Glomerular visceral epithelial cell (primary cell): ENCODE measurements at regions not wholly inside any gene's neighbourhood (a gene's known extent, or its start where the extent isn't known, plus 50 kb on each side); places are given as distances from the start of the nearest gene placed in this dataset.

Experiments used
- DNase-seq: peaks from one replicate; pipeline ENCODE4 v3.0.0-alpha.2; 2016; ENCODE audit errors: extremely low spot score

GRCh38 chr20:60474385-60474910 lies 516.2 kb downstream of the CDH26 start:
- no peak for DNase-seq

DNA sequence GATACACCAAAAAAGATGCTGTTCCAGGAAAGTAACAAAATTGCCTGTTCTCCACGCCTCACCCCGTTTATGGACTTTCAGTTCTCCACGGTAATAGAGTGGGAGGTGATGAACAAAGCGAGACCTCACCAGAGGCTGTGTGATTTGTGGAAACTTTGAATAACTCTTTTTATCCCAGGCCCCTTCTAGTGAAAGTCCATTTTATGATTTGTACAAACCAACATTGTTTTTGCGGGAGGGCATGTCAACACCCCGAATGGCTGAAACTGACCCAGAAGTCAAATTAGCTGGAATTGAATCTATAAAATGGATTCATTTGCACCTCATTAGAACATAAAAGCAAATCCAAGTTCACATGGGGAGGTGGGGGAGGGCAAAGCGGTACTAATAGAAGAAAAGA lies 517.8 kb downstream of the CDH26 start:
- DNase-seq, result no peak

GRCh38 chr20:60477958-60478357 lies 519.7 kb downstream of the CDH26 start:
- DNase-seq, result no peak

- no peak for DNase-seq
Measured at GRCh38 chr20:60478533-60478932, 520.3 kb downstream of the CDH26 start.

- DNase-seq, result no peak
Measured at GRCh38 chr20:60480950-60481742, 522.9 kb downstream of the CDH26 start.

DNA sequence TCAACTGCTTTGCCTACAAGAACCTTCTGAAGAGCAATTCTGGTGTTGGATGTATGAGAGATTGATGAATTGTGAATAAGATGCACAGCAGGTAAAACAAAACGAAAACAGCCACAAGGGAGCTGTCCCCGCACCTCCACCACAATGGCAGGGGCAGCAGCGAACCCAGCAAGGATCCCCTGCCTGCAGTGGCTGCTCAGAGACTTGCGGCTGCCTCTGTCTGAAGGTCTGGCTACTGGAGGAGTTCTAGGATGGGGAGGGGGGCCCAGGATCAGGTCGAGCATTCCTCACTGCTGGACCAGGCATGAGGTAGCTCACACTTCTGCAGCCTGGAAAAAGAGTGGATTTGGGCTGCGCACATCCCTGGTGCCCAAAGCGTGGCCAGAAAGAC lies 523.5 kb downstream of the CDH26 start:
- DNase-seq, result no peak

DNA sequence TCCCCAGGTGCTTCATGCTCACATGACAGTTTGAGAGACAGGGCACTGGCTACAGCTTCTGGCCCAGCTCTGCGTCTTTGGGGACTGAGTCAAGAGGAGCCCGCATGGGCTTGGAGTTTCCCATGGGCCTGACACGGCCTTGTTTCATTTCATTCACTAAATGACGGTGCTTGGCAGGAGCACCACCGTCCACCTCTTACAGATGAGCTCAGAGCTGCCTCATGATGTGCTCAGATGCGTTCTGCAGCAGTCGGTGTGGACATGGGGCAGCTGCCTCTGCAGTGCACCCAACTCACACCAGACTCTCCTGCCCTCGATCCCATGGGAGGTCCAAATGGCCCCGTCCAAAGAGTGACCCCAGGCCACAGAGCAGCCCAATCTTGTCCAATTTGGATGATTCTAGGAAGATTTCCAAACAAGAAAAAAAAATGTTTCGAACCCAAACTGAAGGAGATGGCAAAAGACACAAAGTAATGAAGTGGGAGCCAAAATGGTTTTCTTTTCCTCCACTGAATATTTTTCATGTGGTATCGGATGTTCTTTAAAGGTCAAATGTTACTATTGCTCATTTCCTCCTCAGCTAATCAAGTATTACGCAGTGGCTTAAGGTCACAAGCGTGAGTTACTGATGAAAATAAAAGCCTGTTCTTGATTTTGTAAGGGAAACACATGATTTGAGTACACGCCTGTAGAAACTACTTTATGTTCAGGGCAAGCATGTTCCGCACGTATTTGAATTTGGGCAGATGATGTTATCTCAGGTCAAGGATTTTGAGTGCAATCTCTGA lies 524.2 kb downstream of the CDH26 start:
- DNase-seq, result no peak

DNA sequence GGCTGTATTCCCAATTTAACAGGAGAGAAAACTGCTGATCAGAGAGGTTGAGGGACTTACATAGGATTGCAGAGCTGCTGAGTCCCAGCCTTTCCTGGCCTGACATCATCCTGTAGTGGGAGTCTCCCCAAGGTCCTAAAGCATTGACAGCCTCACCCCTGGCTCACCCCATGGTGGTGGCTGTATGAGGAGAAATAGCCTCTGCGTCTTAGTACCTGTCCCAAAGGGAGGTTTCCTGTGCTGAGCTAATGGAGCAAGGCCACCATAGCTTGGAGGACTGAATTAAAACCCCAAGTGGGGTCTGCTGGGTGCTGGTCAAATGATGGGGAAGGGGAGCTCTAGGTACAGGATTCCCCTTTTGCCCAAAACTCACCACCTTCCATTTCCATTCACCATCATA lies 525.1 kb downstream of the CDH26 start:
- DNase-seq, result no peak

- DNase-seq, result no peak
Measured at GRCh38 chr20:60484316-60484715, 526.1 kb downstream of the CDH26 start.

DNA sequence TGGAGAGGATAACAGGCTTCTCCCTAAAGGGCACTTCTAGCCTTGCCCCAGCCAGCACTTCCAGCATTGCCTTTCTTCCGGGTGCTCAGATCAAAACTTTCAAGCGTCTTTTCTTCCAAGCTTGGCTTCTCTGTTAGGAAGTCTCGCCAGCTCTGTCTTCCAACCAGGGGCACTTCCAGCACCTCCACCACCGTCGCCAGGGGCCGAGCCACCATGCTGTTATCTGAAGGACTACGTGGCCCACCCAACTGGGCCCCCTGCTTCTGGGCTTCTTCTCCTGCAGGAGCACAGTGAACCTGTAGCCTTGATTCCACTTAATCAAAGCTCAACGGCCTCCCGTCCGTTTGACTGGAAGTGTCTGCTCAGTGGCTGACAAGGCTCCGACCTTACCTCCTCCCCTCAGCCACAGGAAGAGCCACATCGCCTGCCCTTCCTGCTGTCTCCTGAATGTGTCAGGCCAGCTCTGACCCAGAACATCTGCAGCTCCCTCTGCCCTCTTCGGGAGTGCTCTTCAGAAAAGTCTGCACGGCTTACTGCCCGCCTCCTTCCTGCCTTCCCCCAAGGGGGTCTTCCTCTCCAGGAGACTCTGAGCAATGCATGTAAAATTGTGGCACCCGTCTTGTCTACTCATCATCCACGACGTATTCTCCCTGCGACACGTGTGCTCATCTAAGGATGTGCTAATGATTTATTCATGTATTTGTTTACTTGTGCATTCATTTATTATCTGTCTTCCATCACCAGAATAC lies 527.0 kb downstream of the CDH26 start:
- no peak for DNase-seq

DNA sequence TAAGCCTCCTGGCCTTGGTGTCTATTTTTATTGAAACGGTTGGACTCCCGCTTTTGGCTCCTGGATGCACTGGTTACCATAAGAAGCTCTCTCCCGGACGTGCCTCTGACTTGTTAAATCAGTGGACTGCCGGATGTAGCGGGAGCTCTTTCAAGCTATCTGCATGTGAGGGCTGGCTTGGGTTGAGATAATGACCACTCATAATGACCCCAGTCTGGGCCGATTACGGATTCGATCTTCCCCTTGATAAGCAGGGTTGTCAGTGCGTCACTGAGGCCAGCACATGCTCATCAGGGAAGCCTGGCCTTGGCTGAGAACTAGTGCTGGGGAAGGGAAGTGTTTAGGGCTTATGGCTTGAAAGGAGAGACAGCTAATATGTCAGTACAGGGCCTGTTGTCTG lies 528.1 kb downstream of the CDH26 start:
- no peak for DNase-seq

GRCh38 chr20:60486937-60487336 lies 528.7 kb downstream of the CDH26 start:
- DNase-seq, result no peak

GRCh38 chr20:60490217-60491050 lies 532.2 kb downstream of the CDH26 start:
- DNase-seq, result no peak

- no peak for DNase-seq
Measured at GRCh38 chr20:60491051-60491581, 532.9 kb downstream of the CDH26 start.

GRCh38 chr20:60494476-60494875 lies 536.3 kb downstream of the CDH26 start:
- no peak for DNase-seq

GRCh38 chr20:60497298-60498035 lies 539.2 kb downstream of the CDH26 start:
- no peak for DNase-seq

- DNase-seq, result no peak
Measured at GRCh38 chr20:60500038-60500701, 541.9 kb downstream of the CDH26 start.

DNA sequence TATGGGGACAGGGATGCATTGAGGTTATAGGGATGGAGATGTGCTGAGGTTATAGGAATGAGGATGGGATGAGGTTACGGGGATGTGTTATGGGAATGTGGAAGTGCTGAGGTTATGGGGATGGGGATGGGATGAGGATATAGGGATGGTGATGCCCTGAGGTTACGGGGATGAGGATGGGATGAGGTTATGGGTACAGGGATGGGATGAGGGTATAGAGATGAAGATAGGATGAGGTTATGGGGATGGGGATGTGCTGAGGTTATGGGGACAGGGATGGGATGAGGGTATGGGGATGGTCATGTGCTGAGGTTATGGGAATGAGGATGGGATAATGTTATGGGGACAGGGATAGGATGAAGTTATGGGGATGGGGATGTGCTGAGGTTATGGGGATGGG lies 542.8 kb downstream of the CDH26 start:
- DNase-seq, result no peak

DNA sequence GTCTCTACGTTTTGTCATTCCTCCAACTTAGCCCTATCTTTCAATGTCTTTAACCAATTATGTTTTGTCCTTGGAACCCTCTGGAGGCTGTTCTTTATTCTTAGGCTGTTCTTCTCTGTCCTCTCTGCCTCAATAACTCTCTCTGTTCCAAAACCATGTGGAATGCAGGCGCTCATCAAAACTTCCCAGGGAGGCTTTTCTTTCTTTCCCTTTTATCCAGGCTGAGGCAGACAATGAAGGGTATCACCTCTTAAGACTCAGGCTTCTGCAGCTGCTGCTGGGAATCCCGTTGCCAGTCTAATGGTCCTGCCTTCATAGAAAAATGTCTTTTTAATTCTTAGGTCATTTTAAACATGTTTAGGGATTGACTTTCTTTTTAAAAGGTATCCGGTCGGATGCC lies 544.7 kb downstream of the CDH26 start:
- no peak for DNase-seq

- no peak for DNase-seq
Measured at GRCh38 chr20:60505423-60505822, 547.2 kb downstream of the CDH26 start.
